GM21367 (cell line): ENCODE measurements at regions not wholly inside any gene's neighbourhood (a gene's known extent, or its start where the extent isn't known, plus 50 kb on each side); places are given as distances from the start of the nearest gene placed in this dataset.

Experiments used
- ATAC-seq: cut with Tn5 transposase; IDR thresholded peaks from one replicate; pipeline ENCODE4 v1.9.1; 2021; ENCODE audit not compliant: unreplicated experiment

DNA sequence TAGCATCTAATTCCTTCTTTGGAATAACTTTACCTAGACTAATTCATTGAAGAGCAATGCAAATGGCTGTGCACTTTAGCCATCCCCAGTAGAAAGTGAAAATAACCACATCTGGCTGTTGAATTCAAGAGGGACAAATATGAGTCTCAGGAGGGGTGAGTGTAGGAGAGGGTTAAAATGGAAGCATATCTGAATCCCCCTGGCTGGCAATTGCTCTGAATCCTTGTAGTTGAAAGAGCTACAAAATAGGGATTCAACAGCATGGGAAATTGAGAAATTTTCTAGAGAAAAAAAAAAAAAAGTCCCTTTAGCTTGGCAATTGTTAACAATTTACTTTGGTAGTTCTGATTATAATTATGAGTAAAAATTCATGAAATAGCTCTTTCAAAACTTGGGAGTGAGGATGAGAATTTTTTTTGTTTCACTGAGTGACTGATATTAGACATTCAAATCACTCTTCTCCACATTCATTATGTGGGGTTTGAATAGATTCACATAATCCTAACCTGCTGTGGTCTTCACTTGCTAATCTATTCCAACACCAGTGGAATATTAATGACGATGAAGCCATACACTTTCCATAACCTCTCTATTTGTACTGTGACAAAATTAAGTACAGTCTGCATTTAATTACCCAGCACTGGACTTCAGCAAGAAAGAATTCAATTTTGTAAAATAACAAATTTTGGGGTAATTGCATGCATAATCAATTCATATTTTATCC, 569.0 kb upstream of the MCTP2 start:
- ATAC-seq, result no peak

DNA sequence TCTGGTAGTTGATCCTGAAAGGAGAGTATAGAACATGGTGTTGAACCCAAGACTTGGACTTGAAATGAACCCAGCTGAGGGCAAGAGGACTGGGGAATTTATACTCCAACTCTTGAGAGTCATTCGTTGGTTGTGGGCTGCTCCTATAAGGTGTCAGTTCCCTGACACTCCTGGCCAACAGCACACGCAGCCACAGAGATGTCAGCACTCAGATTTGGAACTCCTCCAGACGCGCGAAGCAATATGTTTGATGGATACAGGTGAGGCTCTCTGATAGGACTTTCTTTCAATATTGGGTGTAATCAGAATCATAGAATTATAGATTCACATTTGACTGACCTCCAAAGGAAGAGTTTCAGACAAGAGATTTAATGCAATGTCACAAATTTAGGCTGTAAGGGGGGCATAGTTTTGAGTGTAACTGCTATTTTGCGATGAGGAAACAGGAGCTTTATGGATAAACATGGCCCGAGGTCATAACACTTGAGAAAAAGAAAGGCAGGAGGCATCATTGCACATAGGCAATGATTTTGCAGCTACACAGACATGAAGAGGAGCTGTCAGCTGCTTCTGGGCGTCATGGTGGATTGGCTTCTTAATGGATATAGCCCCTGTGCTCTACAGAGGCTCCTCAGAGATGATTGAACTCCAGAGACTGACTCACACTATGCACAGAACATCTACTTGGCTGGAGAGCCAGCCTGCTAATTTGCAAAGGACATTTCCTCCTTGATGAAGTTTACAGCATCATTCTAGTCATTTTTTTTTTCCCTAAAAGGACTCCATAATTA, 569.2 kb upstream of the RGMA start:
- ATAC-seq, result no peak

DNA sequence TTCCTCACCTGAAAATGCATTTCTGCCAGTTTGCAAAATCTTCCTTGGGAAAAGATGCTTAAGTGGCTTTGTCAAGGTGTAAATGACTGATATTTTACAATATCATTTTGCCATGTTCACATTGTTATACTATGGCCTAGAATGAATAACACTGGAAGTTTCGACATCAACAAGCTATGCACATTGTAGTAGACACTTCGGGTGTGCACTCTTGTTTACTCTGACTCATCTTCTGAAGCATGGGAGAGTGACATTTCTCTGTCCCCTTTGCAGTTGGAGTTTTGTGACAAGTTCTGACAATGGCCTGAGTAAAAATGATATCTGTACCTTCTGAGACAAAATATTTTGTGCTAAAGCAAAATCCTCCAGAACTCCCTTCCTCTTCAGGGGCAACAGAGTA, 567.0 kb upstream of the RGMA start:
- no peak for ATAC-seq

DNA sequence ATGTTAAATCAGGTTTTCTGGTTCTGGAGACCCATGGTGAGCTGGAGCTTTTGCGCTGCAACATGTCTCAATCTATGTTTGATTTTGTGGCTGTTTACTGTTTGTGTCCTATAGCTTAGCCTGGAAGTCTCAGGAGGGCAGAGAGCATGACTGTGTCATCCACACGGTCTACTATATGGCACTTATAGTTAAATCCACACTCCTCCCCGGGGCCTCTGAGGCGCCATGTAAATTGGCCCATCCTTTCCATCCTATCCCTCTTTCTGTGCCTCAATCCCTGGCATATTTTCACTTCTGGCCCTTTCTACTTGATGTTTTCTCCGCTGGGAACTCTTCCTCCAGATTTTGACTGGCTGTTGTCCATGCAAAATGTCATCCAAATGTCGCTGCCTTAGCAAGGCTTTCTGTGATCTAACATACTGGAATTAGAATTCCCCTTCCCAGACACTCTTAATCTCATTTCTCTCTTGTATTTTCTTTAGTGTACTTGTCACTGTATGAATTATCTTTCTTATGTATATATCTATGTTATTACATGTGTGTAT, 560.8 kb upstream of the RGMA start:
- ATAC-seq, result no peak

DNA sequence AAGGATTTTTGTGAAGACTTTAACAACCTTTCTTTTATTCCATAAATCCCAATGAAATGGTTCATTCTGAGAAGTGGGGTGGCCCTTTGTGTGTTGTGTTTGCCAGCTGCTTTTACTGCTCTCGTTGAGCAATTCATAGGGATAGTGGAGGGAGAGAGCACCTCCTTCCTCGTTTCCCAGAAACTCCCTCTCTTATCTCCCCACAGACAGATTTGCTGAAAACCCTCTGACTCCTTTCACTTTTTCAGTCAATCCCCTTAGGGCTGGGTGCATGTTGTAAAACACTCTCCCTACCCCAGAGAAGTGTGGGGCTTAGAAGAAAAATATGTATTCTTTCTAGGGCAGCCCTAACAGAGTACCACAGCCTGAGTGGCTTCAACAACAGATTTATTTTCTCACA, 557.2 kb upstream of the RGMA start:
- no peak for ATAC-seq

DNA sequence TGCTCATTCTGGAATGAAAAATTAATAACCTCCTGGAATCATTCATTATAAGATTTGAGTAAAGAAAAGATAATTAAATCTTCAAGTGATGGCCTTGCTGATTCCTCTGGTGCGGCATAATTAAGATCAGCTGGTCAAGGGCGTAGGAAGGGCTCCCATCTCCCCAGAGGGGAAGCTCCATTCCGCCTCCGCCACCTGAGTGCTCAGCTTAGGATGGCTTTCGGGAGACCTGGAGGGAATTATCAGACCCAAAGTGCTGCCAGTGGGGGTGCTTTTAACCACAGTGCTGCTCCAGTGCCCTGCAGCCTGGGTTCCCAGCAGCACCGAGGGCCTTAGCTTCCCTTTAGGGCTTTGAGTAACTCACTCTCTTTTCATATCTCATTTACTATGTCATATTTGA, 556.6 kb upstream of the RGMA start:
- no peak for ATAC-seq

- no peak for ATAC-seq
Observed at GRCh38 chr15:93644595-93644994, 555.6 kb upstream of the RGMA start.

DNA sequence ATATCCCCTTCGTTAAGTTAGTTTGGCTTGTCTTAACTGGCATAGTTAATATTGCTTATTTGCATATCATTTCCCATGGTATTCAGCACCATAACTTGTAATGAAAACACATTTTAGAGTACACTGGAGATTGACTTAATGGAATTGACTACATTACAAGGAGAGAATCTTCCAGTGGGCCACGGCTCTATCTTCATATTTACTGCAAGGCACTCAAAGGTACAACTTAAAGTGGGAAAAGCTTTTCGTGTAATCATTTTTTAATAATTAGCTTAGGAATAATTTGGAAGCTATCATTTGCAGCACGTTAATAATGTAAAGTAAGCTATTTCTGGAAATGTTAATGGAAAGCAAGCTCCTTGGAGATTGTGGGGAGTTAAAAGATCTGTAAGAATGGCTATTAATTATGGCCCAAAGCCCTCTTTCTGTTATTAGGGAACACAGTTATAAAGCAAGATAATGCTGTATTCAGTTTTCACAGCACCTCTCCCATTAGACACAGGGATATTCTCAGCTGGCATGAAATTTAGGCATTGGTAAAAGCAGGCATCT, 551.5 kb upstream of the RGMA start:
- ATAC-seq, result no peak

DNA sequence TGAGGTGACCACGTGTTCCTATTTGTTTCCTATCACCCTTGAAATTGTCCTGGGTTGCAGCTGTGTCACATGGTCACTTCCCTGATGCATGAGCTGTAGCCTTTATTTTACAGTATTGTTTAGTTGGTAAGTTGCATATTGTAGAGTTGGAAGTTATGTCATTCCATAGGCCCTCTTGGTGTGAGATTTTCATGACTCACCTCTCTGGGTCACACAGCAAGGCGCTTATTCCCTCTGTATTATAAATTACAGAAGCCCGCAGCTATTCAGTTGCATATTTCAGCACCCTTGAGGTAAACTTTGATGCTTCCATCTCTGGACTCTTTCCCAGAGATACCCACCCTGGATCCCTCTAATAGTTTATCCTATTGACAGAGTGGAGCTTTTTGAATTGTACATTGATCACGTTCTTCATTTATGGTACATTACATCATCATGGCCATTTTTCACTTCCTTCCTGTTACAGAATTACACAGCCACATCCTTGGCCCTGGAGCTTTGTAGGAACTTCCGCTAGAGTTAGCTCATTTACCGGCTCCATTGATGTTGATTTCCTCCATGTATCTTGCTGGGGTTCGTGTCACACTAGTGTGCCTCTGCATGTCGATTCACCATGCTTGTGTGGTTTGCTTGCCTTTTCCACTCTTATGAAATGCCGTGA, 543.1 kb upstream of the RGMA start:
- no peak for ATAC-seq

DNA sequence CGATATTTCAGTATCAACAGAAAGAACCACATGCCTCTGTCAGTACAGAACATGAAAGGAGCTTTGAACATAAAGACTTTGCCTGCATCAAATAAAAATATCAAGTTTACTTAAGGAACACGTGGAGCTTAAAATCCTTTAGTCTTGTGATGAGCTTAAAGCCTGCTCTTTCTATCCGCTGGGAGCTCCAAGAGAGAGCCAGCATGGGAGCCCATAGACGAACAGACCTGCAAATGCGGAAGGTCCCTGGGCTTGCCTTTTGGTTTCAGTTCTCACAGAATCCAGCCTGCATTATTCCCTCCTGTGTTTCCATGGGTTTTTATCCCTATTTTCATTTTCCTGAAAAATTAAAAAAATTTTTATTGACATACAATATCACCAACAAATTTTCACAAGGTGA, 530.6 kb upstream of the RGMA start:
- no peak for ATAC-seq

DNA sequence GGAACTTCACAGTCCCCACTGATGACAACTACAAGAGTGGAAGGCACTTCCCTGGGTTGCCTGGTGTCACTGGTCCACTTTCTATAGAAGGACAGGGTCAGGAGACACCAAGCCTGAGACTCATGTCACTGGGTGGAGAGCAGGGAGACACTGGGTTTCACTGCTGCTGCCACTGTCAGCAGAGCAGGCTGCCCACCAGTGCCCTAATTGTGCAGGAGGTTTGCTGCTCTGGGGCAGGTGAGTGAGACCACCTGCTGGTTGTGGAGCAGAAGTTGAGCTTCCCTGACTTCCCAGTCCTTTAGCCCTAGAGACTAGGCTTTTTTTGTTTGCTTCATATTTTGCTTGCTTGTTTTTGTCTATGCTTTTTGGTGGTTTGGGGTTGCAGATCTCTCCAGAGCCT, 528.4 kb upstream of the RGMA start:
- ATAC-seq, result no peak

- no peak for ATAC-seq
Observed at GRCh38 chr15:93614386-93615104, 525.5 kb upstream of the RGMA start.

GRCh38 chr15:93613386-93613785, 524.4 kb upstream of the RGMA start:
- ATAC-seq, result no peak

DNA sequence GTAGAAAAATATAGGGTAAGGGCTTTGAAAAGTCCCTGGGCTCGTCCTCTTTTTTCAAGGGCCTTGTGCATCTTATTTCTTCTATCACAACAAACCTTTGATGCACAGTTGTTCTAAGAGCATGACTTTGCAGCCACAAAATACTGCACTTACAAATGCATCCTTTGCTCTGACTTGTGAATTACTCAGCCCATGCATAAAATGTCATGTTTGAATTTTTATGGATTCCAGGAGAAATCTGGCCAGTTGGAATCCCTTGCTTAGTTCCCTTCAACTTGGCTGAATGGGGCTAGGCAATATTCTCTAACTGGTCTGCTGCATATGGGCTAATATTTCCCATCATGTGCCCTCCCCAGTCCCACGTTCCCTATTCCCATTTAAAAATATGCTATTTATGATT, 523.9 kb upstream of the RGMA start:
- ATAC-seq, result no peak

- no peak for ATAC-seq
Observed at GRCh38 chr15:93610944-93611343, 521.9 kb upstream of the RGMA start.

DNA sequence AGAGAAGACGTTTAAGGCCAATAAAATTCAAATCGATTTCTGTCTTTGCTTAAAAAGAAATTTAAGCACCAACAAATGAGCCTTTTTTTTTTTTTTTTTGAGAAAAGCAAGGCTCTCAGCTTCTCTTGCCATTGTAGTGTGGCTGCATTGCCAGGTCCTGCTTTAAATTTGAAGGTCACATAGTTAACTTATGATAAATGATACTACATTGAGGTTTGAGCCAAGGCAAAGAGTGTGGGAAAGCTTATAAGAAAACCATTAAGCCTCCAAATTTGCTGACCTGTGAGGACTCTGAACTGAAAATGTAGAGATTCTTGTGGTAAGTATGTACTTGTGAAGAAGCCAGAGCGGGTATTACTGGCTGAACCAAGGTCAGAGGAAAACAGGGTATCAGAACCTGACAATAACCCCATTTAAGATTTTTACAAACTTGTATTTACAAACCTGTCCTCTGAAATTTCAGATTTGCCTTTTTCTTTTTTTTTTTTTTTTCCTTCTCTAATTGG, 519.7 kb upstream of the RGMA start:
- ATAC-seq, result no peak

DNA sequence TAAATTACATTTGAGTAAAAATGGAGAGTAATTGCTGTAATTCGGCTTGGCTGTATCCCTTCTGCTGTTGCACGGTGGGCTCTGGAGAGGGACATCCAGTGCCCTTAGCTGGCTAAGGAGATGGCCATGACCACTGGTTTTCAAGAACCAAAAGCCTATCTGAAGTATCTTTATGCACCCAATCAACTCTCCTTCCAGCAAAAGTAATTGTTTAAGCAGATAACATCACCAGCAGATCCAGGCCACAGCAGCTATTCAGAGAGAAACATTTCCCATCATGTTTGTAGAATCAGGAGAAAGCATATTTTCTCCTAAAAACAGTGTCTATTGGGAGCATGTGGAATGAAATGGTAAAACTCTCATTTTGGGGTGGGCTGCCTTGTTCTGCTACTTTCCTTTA, 514.5 kb upstream of the RGMA start:
- ATAC-seq, result no peak

GRCh38 chr15:93587059-93587521, 498.1 kb upstream of the RGMA start:
- no peak for ATAC-seq

GRCh38 chr15:93585012-93585411, 496.0 kb upstream of the RGMA start:
- no peak for ATAC-seq

DNA sequence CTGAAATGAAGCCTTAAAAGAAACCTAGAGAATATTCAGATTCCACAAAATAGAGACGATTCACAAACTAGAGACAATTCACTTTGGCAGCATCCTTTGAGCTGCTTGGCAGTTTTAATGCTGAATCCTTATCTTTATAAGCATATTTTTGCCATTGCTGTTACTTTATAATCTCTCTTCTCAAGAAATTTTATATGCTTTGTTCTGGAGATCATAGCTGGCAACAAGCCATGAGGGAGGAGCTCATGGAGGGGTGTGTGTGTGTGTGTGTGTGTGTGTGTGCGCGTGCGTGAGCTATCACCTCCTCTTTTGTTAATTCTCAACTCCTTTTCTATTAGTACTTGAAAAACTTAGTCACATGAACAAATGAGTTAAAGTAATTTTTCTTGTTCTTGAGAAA, 495.0 kb upstream of the RGMA start:
- no peak for ATAC-seq

DNA sequence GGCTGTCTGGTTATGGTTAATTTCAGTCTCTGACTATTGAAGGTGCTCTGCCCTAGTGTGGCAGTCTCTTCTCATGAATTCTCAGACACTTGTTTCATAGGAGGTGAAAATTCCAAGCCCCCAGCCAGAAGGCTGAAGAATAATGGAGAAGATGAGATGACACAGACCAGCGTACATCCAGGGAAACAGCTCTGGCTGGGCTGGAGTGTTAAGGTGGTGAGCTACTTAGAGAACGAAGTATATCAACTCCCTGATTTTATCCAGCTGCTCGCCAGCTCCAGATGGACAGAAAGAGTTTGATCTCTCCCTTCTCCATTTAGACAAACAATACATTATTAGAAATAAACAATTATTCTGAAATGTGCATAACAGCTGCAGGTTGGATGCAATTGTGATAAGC, 494.5 kb upstream of the RGMA start:
- ATAC-seq, result no peak
